H54 (cell line): ENCODE measurements at regions not wholly inside any gene's neighbourhood (a gene's known extent, or its start where the extent isn't known, plus 50 kb on each side); places are given as distances from the start of the nearest gene placed in this dataset.

Source experiments
- DNase-seq: peaks from one replicate; pipeline ENCODE4 v3.0.0; 2011; ENCODE audit warnings: low spot score, mixed read lengths; ENCODE audit not compliant: insufficient read length
- FAIRE-seq: peaks from 3 replicates; lab custom pipeline; 2011; peaks lifted over from hg19 to GRCh38; lab: Jason Lieb, UNC
- POLR2A ChIP-seq: IDR thresholded peaks from 2 replicates; pipeline ENCODE4 v1.6.1; 2011; ENCODE audit warnings: low read depth, mild to moderate bottlenecking, low read length

DNA sequence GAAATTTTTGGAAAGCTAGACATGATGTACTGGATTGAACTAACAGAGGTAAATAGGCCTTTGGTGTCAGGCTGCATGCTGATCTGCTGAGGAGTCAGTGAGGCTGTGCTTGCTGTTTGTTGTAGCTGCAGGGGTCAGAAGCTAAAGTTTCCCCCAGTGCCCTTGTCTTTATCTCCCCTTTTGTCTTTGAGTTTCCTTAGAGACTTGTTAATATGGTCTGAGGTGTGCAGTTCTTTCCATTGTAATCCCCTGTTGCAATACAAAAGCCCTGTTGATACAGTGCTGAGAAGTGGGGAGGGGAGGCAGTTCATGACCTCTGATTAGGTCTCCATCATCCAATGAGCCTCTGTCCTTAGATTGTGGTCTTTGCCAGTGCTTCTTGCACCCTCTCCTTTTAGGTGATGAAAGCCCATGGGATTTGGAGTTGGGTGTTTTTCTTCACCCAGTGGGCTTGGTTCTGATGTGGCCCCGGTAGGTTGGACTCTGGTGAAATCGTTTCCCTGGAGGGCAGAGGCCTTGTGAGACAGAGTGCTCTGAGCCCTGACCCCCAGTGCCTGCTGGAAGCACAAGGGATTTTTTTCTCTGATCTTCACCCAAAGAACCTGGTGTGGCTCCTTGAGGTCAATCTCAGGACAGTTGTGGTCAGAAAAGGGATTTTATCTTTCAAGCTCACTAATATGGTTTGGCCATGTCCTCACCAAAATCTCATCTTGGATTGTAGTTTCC, 163.1 kb downstream of the TMEM18 start:
- no peak for DNase-seq
- FAIRE-seq: no peak
- TF ChIP-seq POLR2A: no peak

DNA sequence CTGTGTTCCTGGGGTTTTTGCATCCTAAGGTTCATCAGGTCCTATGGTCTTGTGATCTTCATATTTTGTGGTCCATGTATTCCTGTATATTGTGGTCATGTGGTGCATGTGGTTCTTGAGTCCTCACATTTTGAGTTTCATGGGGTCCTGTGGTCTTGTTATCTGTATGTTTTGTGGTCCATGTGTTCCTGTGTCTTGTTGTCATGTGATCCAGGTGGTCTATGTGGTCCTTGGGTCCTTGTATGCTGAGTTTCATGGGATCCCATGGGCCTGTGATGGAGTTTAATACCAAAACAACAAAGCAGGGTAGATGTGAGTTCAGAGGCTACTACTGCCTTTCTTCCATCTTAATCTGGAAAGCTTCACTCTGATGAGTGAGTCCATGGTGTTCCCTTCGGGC, 166.4 kb downstream of the TMEM18 start:
- no peak for FAIRE-seq
- no peak for TF ChIP-seq POLR2A
- DNase-seq: no peak

DNA sequence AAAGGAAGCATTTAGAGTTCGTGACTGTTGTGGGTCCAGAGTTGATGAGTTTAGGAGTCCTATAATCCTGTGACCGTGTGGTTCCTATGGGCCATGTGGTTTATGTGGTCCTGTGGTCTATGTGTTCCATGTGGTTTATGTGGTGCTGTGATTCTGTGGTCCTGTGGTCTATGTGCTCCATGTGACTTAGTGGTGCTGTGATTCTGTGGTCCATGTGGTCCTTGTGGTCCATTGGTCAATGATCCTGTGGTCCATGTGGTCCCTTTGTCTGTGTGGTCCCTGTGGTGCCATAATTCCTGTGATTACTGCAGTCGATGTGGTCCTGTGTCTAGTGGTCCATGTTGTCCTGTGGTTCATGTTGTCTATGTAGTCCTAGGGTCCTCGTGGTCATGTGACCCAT, 167.3 kb downstream of the TMEM18 start:
- DNase-seq (no peak), FAIRE-seq (no peak)
- TF ChIP-seq POLR2A: no peak

DNA sequence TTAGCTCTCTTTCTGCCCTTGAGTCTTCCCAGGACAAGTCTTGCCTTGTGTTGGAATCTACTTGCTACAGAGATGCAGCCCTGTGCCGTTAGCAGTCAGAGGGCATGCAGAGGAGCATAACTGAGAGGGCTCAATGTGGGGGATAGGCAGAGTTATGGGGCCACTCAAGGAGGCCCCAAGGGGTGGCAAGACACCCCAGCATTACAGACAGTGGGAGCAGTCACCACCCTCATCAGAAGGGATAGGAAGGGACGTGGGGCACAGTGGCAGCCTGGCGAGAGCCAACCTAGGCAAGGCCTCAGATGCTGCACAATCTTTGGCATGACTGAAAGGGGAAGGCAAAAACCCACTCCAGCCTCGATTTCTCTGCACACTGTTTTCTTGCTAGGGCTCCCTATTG, 169.1 kb downstream of the TMEM18 start:
- DNase-seq (no peak), FAIRE-seq (no peak)
- no peak for TF ChIP-seq POLR2A

DNA sequence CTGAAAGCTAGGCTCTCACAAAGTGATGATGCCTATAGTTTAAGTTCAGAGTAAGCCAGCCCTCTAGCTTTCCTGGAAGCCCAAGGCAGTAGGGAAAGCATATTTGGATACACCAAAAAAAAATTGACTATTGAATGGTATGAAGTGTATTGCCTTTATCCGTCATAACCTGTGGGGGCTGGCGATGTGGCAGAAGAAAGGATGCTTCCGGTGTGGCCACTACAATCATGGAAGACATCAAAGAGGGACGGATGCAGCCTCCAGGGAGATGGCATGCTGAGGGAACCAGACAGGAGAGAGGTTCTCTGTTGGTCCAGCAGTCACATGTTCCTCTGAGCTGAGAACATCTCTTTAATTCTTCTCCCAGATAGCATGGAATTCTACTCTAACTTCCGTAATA, 170.3 kb downstream of the TMEM18 start:
- DNase-seq (no peak), FAIRE-seq (no peak)
- no peak for TF ChIP-seq POLR2A

DNA sequence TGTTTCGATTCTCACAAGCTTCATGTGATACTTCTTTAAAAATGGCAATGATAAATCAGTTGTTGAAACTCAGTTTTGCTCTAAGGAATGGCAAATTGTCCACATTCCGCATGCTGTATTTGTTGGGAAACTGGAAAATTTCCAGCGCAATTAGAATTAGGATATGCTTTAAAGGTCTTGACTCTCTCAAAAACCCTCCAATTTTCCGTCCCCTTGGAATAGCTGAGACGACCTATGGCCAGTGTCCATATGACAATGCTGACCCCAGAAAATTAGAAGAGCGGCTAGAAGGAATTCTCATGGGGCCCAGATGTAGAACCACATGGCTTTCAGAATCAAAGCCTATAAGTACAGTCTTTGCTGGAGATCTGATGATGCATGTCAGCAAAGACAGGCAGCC, 170.8 kb downstream of the TMEM18 start:
- no peak for TF ChIP-seq POLR2A
- no peak for FAIRE-seq
- no peak for DNase-seq

DNA sequence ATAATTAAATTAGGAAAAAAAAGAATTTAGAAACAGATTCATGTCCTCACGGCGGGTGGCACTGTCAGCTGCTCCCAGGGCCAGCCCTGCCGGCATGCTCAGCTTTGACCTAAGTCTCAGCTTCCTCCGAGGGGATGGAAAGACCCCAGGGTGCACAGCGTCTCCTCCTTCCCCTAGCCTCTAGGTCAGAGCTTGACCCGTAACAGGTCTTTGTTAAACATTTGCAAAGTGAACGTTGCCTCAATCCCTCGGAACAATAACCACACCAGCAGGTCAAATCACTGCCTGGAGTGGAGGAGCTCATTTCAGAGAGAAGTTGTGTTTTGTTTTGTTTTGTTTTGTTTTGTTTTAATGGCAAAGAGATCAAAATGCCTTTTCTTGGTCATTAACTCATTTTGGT, 171.3 kb downstream of the TMEM18 start:
- FAIRE-seq (no peak), DNase-seq (no peak)
- no peak for TF ChIP-seq POLR2A

DNA sequence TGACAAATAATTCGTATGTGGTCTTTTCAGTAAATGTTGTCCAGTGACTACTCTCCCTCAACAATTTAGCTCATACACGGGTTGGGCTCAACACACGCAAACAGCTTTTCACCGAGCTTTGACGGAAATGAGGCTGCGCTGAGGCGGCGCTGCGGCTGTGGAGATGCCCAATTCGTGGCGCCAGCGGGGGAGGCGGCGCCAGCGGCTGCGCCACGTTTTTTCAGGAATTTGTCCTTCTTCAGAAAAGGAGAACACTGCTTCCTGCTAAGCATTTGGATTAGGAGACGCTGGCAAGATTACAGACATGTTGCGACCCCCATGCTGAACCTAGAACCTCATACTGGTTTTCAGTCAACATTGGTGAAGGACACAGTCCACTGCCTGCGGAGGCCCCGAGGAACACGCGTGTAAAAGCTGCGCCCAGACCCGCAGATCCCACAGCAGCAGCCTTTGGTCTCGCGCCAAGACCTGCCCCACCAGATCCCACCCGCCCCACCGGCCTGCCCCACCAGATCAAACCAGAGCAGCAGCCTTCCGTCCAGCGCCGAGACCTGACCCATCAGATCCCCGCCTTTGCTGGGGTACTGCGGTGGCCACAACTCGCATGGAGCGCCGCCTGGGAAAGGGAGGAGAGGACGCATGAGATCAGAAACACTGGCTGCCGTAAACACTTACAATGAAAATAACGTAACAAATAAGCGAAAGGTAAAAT, 173.8 kb downstream of the TMEM18 start:
- TF ChIP-seq POLR2A: no peak
- FAIRE-seq: no peak
- no peak for DNase-seq

DNA sequence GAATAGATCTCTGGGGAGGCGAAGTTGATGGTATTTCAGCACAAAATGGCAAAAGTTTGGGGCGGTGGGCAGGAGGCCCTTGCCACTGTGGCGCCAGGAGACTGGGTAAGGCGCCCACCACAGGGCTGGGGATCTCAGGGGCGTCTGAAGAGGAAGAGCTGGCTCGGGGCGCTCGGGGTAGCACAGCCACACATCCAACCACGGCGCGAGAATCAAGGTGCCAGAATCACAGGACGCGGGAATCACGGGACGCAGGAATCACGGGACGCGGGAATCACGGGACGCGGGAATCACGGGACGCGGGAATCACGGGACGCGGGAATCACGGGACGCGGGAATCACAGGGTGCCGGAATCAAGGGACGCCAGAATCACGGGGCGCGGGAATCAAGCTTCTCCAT, 174.4 kb downstream of the TMEM18 start:
- DNase-seq: no peak
- FAIRE-seq: no peak
- TF ChIP-seq POLR2A: no peak

DNA sequence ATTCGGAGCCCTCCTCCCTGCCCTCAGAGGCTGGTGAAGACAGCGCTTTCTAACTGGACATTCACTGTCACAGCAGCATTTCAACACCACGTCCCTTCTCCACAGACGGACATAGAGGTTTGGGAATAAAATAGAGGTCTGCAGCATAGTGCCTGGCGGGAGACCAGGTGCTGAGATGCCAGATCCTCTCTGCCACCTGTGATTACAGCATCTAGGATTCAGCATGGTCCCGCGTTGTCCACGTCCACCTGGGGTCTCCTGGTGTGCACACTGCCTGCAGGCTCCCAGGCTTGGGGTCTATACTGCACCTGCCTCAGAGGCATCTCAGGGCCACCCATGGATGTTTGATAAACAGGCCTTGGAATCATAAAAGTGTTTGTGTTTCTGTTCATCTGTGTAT, 175.5 kb downstream of the TMEM18 start:
- TF ChIP-seq POLR2A: no peak
- no peak for DNase-seq
- FAIRE-seq: no peak

DNA sequence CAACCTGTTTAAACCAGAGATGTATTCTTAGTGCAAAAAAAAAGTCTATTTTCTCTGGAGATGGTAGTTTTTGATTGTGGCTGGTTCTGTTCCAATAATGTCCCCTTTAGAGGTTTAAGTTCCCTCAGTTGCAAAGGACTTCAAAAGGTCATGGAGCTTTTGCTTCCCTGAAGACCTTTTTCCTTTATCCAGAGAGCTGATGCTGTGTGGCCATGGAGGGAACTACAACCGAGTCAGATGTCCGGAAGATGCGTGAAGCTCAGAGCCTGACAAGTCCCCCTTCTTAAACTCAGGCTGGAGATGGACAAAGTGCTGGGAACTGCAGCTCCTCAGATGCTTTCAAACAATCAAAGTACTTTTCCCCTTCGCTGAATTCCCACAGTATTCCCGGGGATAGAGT, 176.1 kb downstream of the TMEM18 start:
- DNase-seq (no peak), FAIRE-seq (no peak)
- no peak for TF ChIP-seq POLR2A

DNA sequence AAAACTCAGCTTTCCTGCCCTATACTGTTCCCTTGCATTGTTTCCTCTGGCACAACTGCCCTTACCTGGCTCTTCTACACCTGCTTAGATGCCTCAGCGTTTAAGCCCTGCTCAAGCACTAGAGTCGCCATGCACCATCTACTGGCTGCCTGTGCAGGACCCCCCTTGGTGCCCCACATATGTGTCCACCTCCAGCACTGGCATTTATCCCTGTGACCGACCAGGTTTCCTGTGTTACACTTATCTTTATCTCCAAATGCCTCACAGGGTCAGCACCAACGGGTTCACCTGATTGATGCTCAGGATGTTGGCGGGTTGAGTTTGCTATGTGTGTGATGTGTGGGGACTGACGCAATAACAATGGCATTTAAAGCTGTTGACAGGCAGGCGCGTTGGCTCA, 177.5 kb downstream of the TMEM18 start:
- FAIRE-seq (no peak), DNase-seq (no peak)
- no peak for TF ChIP-seq POLR2A

DNA sequence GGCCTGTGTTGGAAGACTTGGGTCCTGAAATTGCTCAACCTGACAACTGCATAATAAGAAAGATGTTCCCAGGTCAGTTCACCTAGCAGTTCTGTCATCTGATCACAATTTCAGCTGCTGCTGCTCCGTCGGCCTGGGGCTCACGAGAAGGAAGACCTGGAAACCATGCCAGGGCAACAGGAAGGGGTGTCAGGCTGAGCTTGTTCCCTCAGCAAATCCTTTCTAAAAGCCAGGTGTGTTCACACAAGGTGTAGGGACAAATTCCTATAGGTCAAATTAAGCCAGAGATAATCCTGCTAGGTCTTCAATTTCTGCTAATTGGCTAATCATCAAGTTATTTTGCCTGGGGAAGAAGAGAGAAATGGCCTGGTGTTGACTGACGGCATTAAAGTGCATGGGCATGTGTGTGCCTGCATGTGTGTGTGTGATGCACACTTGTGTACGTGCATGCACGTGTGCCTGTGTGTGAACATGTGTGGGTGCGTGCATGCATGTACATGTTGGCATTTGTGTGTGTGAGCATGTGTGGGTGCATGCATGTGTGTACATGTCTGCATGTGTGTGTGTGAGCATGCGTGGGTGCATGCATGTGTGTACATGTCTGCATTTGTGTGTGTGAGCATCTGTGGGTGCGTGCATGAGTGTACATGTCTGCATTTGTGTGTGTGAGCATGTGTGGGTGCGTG, 178.6 kb downstream of the TMEM18 start:
- TF ChIP-seq POLR2A: no peak
- FAIRE-seq (no peak), DNase-seq (no peak)

DNA sequence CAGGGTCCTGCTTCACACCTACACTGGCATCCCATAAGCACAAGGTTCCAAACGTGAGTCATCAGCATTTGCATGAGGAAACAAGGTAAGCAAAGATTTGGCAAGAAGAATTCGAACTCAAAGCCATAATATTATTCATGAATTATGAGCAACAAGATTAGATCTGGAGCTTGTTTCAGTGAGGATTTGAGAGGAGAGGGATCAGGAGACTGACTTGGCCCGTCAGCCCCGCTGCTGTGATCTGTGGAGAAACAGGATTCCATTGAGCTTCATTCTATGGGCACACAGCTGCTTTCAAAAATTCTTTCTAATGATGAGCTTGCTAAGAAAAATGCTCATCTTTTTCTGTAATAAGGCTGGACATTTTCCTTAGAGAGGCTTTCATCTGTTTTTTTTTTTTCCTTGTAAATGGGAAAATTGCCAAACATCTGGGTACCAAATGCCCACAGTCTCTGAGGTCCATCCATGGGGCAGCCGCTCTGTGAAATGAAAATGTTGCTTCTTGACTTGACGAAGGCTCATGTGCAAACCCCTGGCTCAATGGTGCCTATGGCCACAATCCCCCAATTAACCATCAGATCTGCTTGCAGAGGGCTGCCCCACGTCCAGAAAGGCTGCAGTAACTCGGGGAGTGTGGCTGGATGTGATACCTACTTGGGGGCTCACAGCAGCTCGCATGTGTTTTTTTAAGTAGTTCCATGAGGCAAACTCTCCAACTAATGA, 179.3 kb downstream of the TMEM18 start:
- FAIRE-seq: no peak
- TF ChIP-seq POLR2A: no peak
- DNase-seq: no peak
